ENCODE measurements at regions not wholly inside any gene's neighbourhood (a gene's known extent, or its start where the extent isn't known, plus 50 kb on each side); places are given as distances from the start of the nearest gene placed in this dataset.
"Not testable (repeated sequence)": the region's sequence is repeated elsewhere in the genome, so short reads cannot be mapped to it uniquely, and the experiment has no call there.

GRCh38 chr3:75840160-75840559 is 54.8 kb upstream of the ZNF717 start:
- peak; percentile 44 for DNase-seq

- not testable (repeated sequence) for DNase-seq
Measured at GRCh38 chr3:75850301-75851008, 65.1 kb upstream of the ZNF717 start.

GRCh38 chr3:75863130-75863529 is 77.8 kb upstream of the ZNF717 start:
- no peak for DNase-seq

- no peak for DNase-seq
Measured at GRCh38 chr3:75863878-75864277, 78.5 kb upstream of the ZNF717 start.

GRCh38 chr3:75883719-75884118 is 98.4 kb upstream of the ZNF717 start:
- not testable (repeated sequence) for DNase-seq

- no peak for DNase-seq
Measured at GRCh38 chr3:75886971-75887526, 101.7 kb upstream of the ZNF717 start.

- DNase-seq = no peak
Measured at GRCh38 chr3:75894234-75894633, 108.9 kb upstream of the ZNF717 start.

- no peak for DNase-seq
Measured at GRCh38 chr3:75896265-75896664, 110.9 kb upstream of the ZNF717 start.

- not testable (repeated sequence) for DNase-seq
Measured at GRCh38 chr3:75901446-75901845, 116.1 kb upstream of the ZNF717 start.

GRCh38 chr3:75906555-75907112 is 121.3 kb upstream of the ZNF717 start:
- DNase-seq = peak; percentile 63

GRCh38 chr3:75913800-75914350 is 128.5 kb upstream of the ZNF717 start:
- no peak for DNase-seq

- peak; percentile 5 for DNase-seq
Measured at GRCh38 chr3:75914741-75915140, 129.4 kb upstream of the ZNF717 start.

- no peak for DNase-seq
Measured at GRCh38 chr3:75938921-75939320, 153.6 kb upstream of the ZNF717 start.

GRCh38 chr3:75951941-75952340 is 166.6 kb upstream of the ZNF717 start:
- no peak for DNase-seq

GRCh38 chr3:75960031-75960430 is 174.7 kb upstream of the ZNF717 start:
- not testable (repeated sequence) for DNase-seq

- DNase-seq = not testable (repeated sequence)
Measured at GRCh38 chr3:75962054-75962453, 176.7 kb upstream of the ZNF717 start.

GRCh38 chr3:75967071-75967470 is 181.7 kb upstream of the ZNF717 start:
- no peak for DNase-seq

- DNase-seq = no peak
Measured at GRCh38 chr3:75978686-75979085, 193.3 kb upstream of the ZNF717 start.

- DNase-seq = no peak
Measured at GRCh38 chr3:75981401-75981800, 196.1 kb upstream of the ZNF717 start.

GRCh38 chr3:75982151-75982550 is 196.8 kb upstream of the ZNF717 start:
- DNase-seq = no peak

- no peak for DNase-seq
Measured at GRCh38 chr3:75983111-75983510, 197.8 kb upstream of the ZNF717 start.

GRCh38 chr3:75983609-75984290 is 198.4 kb upstream of the ZNF717 start:
- DNase-seq = no peak

- DNase-seq = no peak
Measured at GRCh38 chr3:75985432-75985831, 200.1 kb upstream of the ZNF717 start.

Measured in fibroblast of skin of scalp (primary cell).